NCI-H2029 (cell line): ENCODE measurements at regions not wholly inside any gene's neighbourhood (a gene's known extent, or its start where the extent isn't known, plus 50 kb on each side); places are given as distances from the start of the nearest gene placed in this dataset.
"Not testable (repeated sequence)": the region's sequence is repeated elsewhere in the genome, so short reads cannot be mapped to it uniquely, and the experiment has no call there.

Source experiments
- DNase-seq: peaks from one replicate; lab custom pipeline; 2025; lab: John Stamatoyannopoulos, UW

DNA sequence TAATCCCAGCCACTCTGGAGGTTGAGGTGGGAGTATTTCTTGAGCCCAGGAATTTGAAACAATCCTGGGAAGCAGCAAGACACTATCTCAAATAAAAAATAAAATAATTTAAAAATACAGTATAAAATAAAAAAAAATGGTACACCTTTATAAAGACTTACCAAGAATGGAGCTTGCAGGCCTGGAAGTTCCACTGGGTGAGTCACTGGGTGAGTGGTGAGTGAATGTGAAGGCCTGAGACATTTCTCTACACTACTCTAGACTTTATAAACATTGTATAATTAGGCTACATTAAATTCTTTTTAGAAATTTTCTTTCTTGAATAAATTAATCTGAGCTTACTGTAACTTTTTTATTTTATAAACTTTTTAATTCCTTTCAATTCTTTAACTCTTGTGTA is 609.1 kb upstream of the BCHE start:
- no peak for DNase-seq

- no peak for DNase-seq
Observed at GRCh38 chr3:166445865-166446264, 608.6 kb upstream of the BCHE start.

DNA sequence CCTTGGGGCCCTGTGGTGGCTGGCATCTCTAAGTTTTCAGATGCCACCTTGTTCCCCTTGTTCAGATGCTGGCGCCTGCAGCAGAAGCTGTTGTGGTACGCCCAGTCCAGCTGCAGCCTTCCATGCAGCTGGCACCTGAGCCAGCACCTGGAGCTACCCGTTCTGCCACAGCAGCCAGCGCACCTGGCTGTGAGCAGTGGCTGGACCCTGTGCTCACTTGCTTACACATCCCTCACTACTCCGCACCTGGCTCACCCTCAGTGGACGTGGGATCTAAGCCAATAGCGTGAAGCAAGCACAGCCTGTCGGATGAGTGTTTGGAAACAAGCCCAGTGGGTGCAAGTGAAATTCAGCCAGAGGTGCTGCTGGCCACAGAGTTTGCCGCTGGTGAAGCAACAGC is 607.5 kb upstream of the BCHE start:
- peak; percentile 13 for DNase-seq

GRCh38 chr3:166444336-166444735 is 607.1 kb upstream of the BCHE start:
- no peak for DNase-seq

- no peak for DNase-seq
Observed at GRCh38 chr3:166435469-166436057, 598.3 kb upstream of the BCHE start.

GRCh38 chr3:166433060-166433459 is 595.8 kb upstream of the BCHE start:
- no peak for DNase-seq

- no peak for DNase-seq
Observed at GRCh38 chr3:166425900-166426611, 588.8 kb upstream of the BCHE start.

DNA sequence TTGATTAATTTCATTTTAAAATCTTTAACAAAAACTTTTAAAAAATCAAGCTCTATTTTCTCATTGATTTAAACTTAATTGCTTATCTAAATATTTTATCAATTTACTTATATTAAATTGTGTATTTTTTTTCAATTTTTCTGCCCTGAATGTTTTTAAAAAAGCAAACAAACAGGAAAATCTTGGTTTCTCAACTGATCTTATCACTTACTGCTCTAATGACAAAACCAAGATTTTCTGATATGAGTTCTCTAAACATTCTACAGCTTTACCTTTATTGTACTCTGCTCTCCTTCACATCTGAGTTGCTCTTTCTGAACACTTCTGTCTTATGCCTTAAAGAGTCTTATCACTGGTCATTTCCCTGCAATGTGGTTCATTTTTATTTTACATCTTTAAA is 587.8 kb upstream of the BCHE start:
- no peak for DNase-seq

- DNase-seq = not testable (repeated sequence)
Observed at GRCh38 chr3:166423824-166424513, 586.7 kb upstream of the BCHE start.

GRCh38 chr3:166422556-166422955 is 585.3 kb upstream of the BCHE start:
- no peak for DNase-seq

GRCh38 chr3:166420071-166420470 is 582.8 kb upstream of the BCHE start:
- no peak for DNase-seq

DNA sequence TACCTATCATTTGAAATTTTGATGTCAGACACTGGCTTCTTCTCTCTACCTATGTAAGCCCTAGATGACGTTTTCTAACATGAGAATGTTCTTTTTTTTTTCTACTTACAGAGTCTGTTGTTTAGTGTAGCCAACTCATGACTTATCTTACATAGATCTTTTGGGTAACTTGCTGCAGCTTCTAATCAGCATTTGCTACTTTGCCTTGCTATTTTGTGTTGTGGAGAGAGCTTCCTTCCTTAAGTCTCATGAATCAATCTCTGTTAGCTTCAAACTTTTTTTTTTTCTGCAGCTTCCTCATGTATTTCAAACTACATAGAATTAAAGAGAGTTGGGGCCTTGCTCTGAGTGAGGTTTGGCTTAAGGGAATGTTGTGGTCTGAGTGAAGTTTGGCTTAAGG is 568.7 kb upstream of the BCHE start:
- DNase-seq = no peak

GRCh38 chr3:166405465-166405864 is 568.2 kb upstream of the BCHE start:
- DNase-seq = no peak

GRCh38 chr3:166390303-166390702 is 553.1 kb upstream of the BCHE start:
- no peak for DNase-seq

- no peak for DNase-seq
Observed at GRCh38 chr3:166388321-166388720, 551.1 kb upstream of the BCHE start.

DNA sequence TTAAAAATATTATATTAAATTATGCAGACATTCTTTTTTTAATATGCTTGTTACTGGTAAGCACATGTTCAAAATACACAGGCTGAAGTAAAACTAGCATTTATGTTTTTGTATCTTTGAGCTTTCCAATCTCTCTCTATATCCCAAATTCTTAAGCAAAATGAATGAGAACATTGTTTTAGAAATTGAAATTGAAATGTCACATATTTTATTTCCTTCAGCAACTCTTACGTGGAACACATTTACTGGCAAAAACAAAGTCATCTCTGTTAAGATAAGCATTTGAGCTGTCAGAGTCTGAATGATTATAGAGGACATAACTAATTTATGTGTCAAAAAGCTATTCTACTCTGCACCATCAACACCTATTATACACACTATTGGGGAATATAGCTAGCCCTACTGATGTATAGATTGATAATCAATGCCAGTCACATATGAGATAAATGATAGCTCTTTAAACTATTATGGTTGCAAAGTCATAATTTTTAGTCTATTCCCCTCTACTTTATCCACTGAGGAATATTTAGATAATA is 535.4 kb upstream of the BCHE start:
- no peak for DNase-seq

DNA sequence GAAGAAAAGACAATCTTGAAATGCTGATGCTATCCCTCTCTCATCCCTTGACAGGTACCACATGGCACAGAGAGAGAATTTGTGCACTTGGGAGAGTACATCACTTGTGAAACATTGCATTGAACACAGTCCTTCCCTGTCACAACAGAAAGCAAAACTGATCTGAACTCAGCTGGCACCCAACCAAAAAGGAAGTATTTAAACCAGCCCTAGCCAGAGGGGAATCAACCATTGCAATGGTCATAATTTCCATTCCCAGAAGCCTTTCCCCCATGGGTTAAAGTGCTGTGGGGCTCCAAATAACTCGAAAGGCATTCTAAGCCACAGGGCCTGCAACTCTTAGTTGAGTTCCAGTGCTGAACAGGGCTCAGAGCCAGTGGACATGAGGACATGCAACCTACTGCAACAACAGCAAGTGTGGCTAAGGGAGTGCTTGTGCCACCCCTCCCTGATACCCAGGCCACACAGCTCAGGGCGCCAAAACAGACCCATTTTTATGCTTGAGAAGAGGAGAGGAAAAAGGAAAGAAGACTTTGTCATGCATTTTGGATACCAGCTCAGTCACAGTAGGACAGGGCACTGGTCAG is 530.8 kb upstream of the BCHE start:
- DNase-seq = no peak

DNA sequence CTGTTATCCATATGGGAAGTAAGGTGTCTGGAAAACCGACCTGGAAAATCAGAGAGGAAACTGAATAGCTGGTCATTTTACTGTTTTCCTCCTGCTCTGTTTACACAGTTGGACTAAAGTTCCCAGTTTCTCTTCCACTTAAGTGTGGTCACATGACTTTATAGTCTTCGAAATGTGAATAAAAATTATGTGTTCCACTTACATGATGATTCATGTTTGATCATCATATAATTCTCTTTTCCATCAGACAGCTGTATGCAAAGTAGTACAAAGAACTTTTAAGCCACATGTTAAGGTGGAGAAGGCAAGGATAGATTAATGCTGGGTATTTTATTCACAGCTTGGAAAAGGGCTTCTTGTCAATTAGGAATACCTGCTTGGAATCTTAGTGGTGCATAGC is 525.5 kb upstream of the BCHE start:
- no peak for DNase-seq

- DNase-seq = no peak
Observed at GRCh38 chr3:166360720-166361119, 523.5 kb upstream of the BCHE start.

- DNase-seq = no peak
Observed at GRCh38 chr3:166351461-166351860, 514.2 kb upstream of the BCHE start.

GRCh38 chr3:166340604-166341266 is 503.5 kb upstream of the BCHE start:
- no peak for DNase-seq

GRCh38 chr3:166324401-166324800 is 487.2 kb upstream of the BCHE start:
- DNase-seq = no peak
